HEK293 (cell line): ENCODE measurements at regions not wholly inside any gene's neighbourhood (a gene's known extent, or its start where the extent isn't known, plus 50 kb on each side); places are given as distances from the start of the nearest gene placed in this dataset.

Experiments used
- CTCF ChIA-PET: fragments of 350-600 bp; formaldehyde crosslinking; extraction: SDS; loops from one replicate; lab custom pipeline; 2021; ENCODE audit warnings: antibody characterized with exemption; lab: Yijun Ruan, JAX
- POLR2A ChIA-PET: fragments of 300-600 bp; formaldehyde crosslinking; extraction: SDS; loops from one replicate; lab custom pipeline; 2020; ENCODE audit warnings: antibody characterized with exemption, inconsistent platforms; lab: Yijun Ruan, JAX
- H3K27ac ChIP-seq: fragments of 200-500 bp; sonication (Bioruptor generic); 2 replicates; pipeline ENCODE4 v1.5.1; 2014; ENCODE audit warnings: low read depth, low read length, control low read depth, inconsistent platforms; ENCODE audit errors: extremely low read depth
- H3K36me3 ChIP-seq, 2 experiments: fragments of 200-500 bp in 1 of 2; sonication (Bioruptor generic) in 1 of 2; 1 replicate in 1 of 2; 2 replicates in 1 of 2; pipeline ENCODE4 v1.5.1; 2014 to 2017; ENCODE audit warnings: inconsistent platforms in 2 of 2, low read length in 2 of 2; ENCODE audit not compliant: control insufficient read depth in 2 of 2, insufficient read depth in 1 of 2
- H3K4me1 ChIP-seq: fragments of 200-500 bp; sonication (Bioruptor generic); 2 replicates; pipeline ENCODE4 v1.5.1; 2014; ENCODE audit warnings: mild to moderate bottlenecking, low read length, inconsistent platforms; ENCODE audit not compliant: control insufficient read depth, insufficient read depth
- H3K4me3 ChIP-seq: 2 replicates; pipeline ENCODE4 v1.5.1; 2011; ENCODE audit warnings: low read depth, mild to moderate bottlenecking, control low read depth, low read length, moderate library complexity
- H3K9me3 ChIP-seq: fragments of 200-500 bp; sonication (Bioruptor generic); 2 replicates; pipeline ENCODE4 v1.5.1; 2014; ENCODE audit warnings: low read depth, low read length, inconsistent platforms; ENCODE audit not compliant: control insufficient read depth, insufficient read depth
- GLI2 ChIP-seq: fragments of 450-650 bp; formaldehyde crosslinking; IDR thresholded peaks from 2 replicates; pipeline ENCODE4; 2017; ENCODE audit warnings: missing biosample characterization, missing genetic modification characterization, low read depth, borderline replicate concordance
- HOXD13 ChIP-seq: sonication (generic); formaldehyde crosslinking; IDR thresholded peaks from 2 replicates; pipeline ENCODE4 v1.8.0; 2022; ENCODE audit warnings: missing genetic modification reagents, borderline replicate concordance
- MEIS1 ChIP-seq: sonication (generic); formaldehyde crosslinking; IDR thresholded peaks from 2 replicates; pipeline ENCODE4 v1.8.1; 2022; ENCODE audit warnings: missing genetic modification reagents, mild to moderate bottlenecking, borderline replicate concordance
- PRDM1 ChIP-seq: fragments of 450-650 bp; formaldehyde crosslinking; IDR thresholded peaks from 2 replicates; pipeline ENCODE4; 2016; ENCODE audit warnings: missing biosample characterization, missing genetic modification characterization
- SALL2 ChIP-seq: fragments of 450-650 bp; formaldehyde crosslinking; IDR thresholded peaks from 2 replicates; pipeline ENCODE4 v1.5.0; 2017; ENCODE audit warnings: missing biosample characterization, mild to moderate bottlenecking, missing genetic modification characterization, borderline replicate concordance
- SETDB1 ChIP-seq: IDR thresholded peaks from one replicate; pipeline ENCODE4 v1.6.1; 2017; ENCODE audit warnings: mild to moderate bottlenecking, low read length, moderate library complexity, mixed read lengths; ENCODE audit not compliant: insufficient read length
- SP7 ChIP-seq: fragments of 450-650 bp; formaldehyde crosslinking; IDR thresholded peaks from 2 replicates; pipeline ENCODE4 v1.5.1; 2016; ENCODE audit warnings: missing biosample characterization, missing genetic modification characterization
- ZBTB44 ChIP-seq: fragments of 450-650 bp; IDR thresholded peaks from 2 replicates; pipeline ENCODE4 v1.5.1; 2018; ENCODE audit warnings: missing biosample characterization, mild to moderate bottlenecking, missing genetic modification characterization
- ZFHX2 ChIP-seq: fragments of 450-650 bp; formaldehyde crosslinking; conservative IDR thresholded peaks from 2 replicates; pipeline ENCODE4 v1.5.1; 2016; ENCODE audit warnings: missing biosample characterization, missing genetic modification characterization
- ZNF18 ChIP-seq: fragments of 450-650 bp; formaldehyde crosslinking; IDR thresholded peaks from 2 replicates; pipeline ENCODE4 v1.5.1; 2016; ENCODE audit warnings: missing biosample characterization, missing genetic modification characterization
- ZNF19 ChIP-seq: fragments of 450-650 bp; formaldehyde crosslinking; IDR thresholded peaks from 2 replicates; pipeline ENCODE4; 2016; ENCODE audit warnings: missing biosample characterization, missing genetic modification characterization, low read depth
- ZNF221 ChIP-seq: fragments of 450-650 bp; formaldehyde crosslinking; IDR thresholded peaks from 2 replicates; pipeline ENCODE4 v1.5.1; 2017; ENCODE audit warnings: missing biosample characterization, missing genetic modification characterization, borderline replicate concordance
- ZNF26 ChIP-seq: fragments of 450-650 bp; formaldehyde crosslinking; IDR thresholded peaks from 2 replicates; pipeline ENCODE4 v1.5.1; 2016; ENCODE audit warnings: missing biosample characterization, missing genetic modification characterization
- ZNF366 ChIP-seq: fragments of 450-650 bp; formaldehyde crosslinking; conservative IDR thresholded peaks from 2 replicates; pipeline ENCODE4 v1.5.1; 2016; ENCODE audit warnings: missing biosample characterization, missing genetic modification characterization
- ZNF404 ChIP-seq: fragments of 450-650 bp; formaldehyde crosslinking; IDR thresholded peaks from 2 replicates; pipeline ENCODE4 v1.5.1; 2017; ENCODE audit warnings: missing biosample characterization, missing genetic modification characterization
- ZNF518A ChIP-seq: fragments of 450-650 bp; formaldehyde crosslinking; conservative IDR thresholded peaks from 2 replicates; pipeline ENCODE4 v1.5.1; 2016; ENCODE audit warnings: low read depth, missing biosample characterization, missing genetic modification characterization
- ZNF529 ChIP-seq: fragments of 450-650 bp; formaldehyde crosslinking; IDR thresholded peaks from 2 replicates; pipeline ENCODE4 v1.5.1; 2017; ENCODE audit warnings: missing genetic modification characterization, missing biosample characterization; ENCODE audit not compliant: insufficient replicate concordance
- ZNF555 ChIP-seq: fragments of 450-650 bp; formaldehyde crosslinking; conservative IDR thresholded peaks from 2 replicates; pipeline ENCODE4 v1.5.1; 2017; ENCODE audit warnings: missing biosample characterization, mild to moderate bottlenecking, missing genetic modification characterization, inconsistent platforms
- ZNF610 ChIP-seq: fragments of 450-650 bp; formaldehyde crosslinking; IDR thresholded peaks from 2 replicates; pipeline ENCODE4 v1.5.1; 2016; ENCODE audit warnings: missing biosample characterization, missing genetic modification characterization, borderline replicate concordance
- ZNF623 ChIP-seq: fragments of 450-650 bp; formaldehyde crosslinking; IDR thresholded peaks from 2 replicates; pipeline ENCODE4 v1.5.1; 2016; ENCODE audit warnings: missing biosample characterization, missing genetic modification characterization
- ZXDB ChIP-seq: fragments of 450-650 bp; formaldehyde crosslinking; IDR thresholded peaks from 2 replicates; pipeline ENCODE4 v1.5.1; 2016; ENCODE audit warnings: missing biosample characterization, missing genetic modification characterization

- Histone ChIP-seq H3K36me3 (no peaks in the 10 kb centered on the region), H3K27ac (no peak overlapping the region), H3K4me1 (no peaks in the 10 kb centered on the region), H3K9me3 (no peaks in the 10 kb centered on the region), H3K4me3 (no peak overlapping the region)
- no peak for TF ChIP-seq ZNF529 (tag by site-specific recombination)
- no peak for TF ChIP-seq ZNF26
- TF ChIP-seq ZNF623 (tag by site-specific recombination), result no peak
- no peak for TF ChIP-seq MEIS1 (CRISPR knock-in tag)
- no peak for TF ChIP-seq ZNF555 (tag by site-specific recombination)
- no peak for TF ChIP-seq GLI2 (tag by site-specific recombination)
- TF ChIP-seq ZNF404 (tag by site-specific recombination), result no peak
- TF ChIP-seq ZFHX2, result no peak
- TF ChIP-seq ZNF221, result no peak
- TF ChIP-seq SP7, result no peak
- POLR2A ChIA-PET, result no interaction called here
- CTCF ChIA-PET, result interaction anchor here (0.6 kb wide), 1 partner anchor 18 kb away, joined by 6 read pairs; no protein-coding TSS in a partner anchor
Measured at GRCh38 chr16:79698341-79698753, 97.8 kb upstream of the MAF start.

GRCh38 chr16:79697562-79698112 lies 97.1 kb upstream of the MAF start:
- 0 out of 2 replicates have a peak, but pooled peaks have one; percentile 4 for TF ChIP-seq ZNF555 (tag by site-specific recombination)
- TF ChIP-seq ZNF518A (tag by site-specific recombination), result no peak
- peak; percentile 66 for TF ChIP-seq ZNF366 (tag by site-specific recombination)
- TF ChIP-seq PRDM1, result peak; percentile 88
- Histone ChIP-seq H3K9me3 (no peaks in the 10 kb centered on the region), H3K4me1 (no peaks in the 10 kb centered on the region), H3K4me3 (no peak overlapping the region), H3K36me3 (no peaks in the 10 kb centered on the region), H3K27ac (no peak overlapping the region)
- CTCF ChIA-PET, result interaction anchor here (0.6 kb wide), 1 partner anchor 19 kb away, joined by 6 read pairs; no protein-coding TSS in a partner anchor
- POLR2A ChIA-PET, result no interaction called here

- Histone ChIP-seq H3K36me3 (no peaks in the 10 kb centered on the region), H3K4me3 (no peak overlapping the region), H3K4me1 (no peaks in the 10 kb centered on the region), H3K27ac (no peak overlapping the region), H3K9me3 (no peaks in the 10 kb centered on the region)
- ChIA-PET POLR2A (no interaction called here), CTCF (no interaction called here)
- TF ChIP-seq ZNF18 (tag by site-specific recombination) (no peak), ZXDB (no peak), SALL2 (tag by site-specific recombination) (no peak), SETDB1 (no peak), ZNF19 (tag by site-specific recombination) (no peak), ZBTB44 (tag by site-specific recombination) (no peak), ZNF610 (no peak), HOXD13 (CRISPR knock-in tag) (no peak)
Measured at GRCh38 chr16:79691007-79691406, 90.5 kb upstream of the MAF start.
